Endothelial cell of umbilical vein (primary cell): ENCODE measurements at regions not wholly inside any gene's neighbourhood (a gene's known extent, or its start where the extent isn't known, plus 50 kb on each side); places are given as distances from the start of the nearest gene placed in this dataset.

Experiments used
- BruUV-seq: library from RNA; stranded (reverse); fragments of 400-500 nt; replicated peaks from 2 replicates; lab custom pipeline; 2021; lab: Mats Ljungman, UMichigan
- CTCF ChIA-PET: fragments of 300-600, 350-600 bp; sonication (Branson Sonifier 250); formaldehyde crosslinking; loops from one replicate; lab custom pipeline; 2021; ENCODE audit warnings: antibody characterized with exemption, inconsistent platforms; lab: Charles Lee
- POLR2A ChIA-PET: fragments of 300-600, 350-600 bp; sonication (Branson Sonifier 250); formaldehyde crosslinking; loops from one replicate; lab custom pipeline; 2021; ENCODE audit warnings: antibody characterized with exemption, inconsistent platforms; lab: Charles Lee
- DNase-seq: peaks from one replicate; pipeline ENCODE4 v3.0.0-alpha.2; 2011; ENCODE audit warnings: low read depth, low spot score
- FAIRE-seq: peaks from 2 replicates; lab custom pipeline; 2011; peaks lifted over from hg19 to GRCh38; lab: Jason Lieb, UNC
- H2AFZ ChIP-seq: 2 replicates; pipeline ENCODE4 v1.6.0; 2012; ENCODE audit warnings: low read depth, low read length, control low read depth, inconsistent platforms
- H3K27ac ChIP-seq: 2 replicates; pipeline ENCODE4 v1.5.1; 2011; ENCODE audit warnings: low read depth, mild to moderate bottlenecking, control low read depth, low read length, moderate library complexity; ENCODE audit not compliant: insufficient read depth
- H3K27me3 ChIP-seq, 2 experiments: 2 replicates each; pipeline versions ENCODE4 v1.6.0 to v1.6.1; 2011; ENCODE audit warnings: low read length in 2 of 2, mixed read lengths in 1 of 2; ENCODE audit not compliant: control insufficient read depth in 2 of 2, insufficient read depth in 2 of 2
- H3K36me3 ChIP-seq, 2 experiments: 2 replicates in 1 of 2; 3 replicates in 1 of 2; pipeline ENCODE4 v1.5.1; 2011; ENCODE audit warnings: low read length in 2 of 2, mild to moderate bottlenecking in 1 of 2, moderate library complexity in 1 of 2; ENCODE audit not compliant: control insufficient read depth in 2 of 2, insufficient read depth in 2 of 2; ENCODE audit errors: extremely low read depth in 1 of 2
- H3K4me1 ChIP-seq: 3 replicates; pipeline ENCODE4 v1.5.1; 2011; ENCODE audit warnings: mild to moderate bottlenecking, low read length; ENCODE audit not compliant: control insufficient read depth, insufficient read depth; ENCODE audit errors: extremely low read depth
- H3K4me2 ChIP-seq: 2 replicates; pipeline ENCODE4 v1.6.1; 2011; ENCODE audit warnings: low read length, control low read depth, mixed read lengths; ENCODE audit not compliant: insufficient read depth
- H3K4me3 ChIP-seq, 3 experiments: fragments of 200-600 bp in 1 of 3; sonication (generic), shearing (Covaris generic) in 1 of 3; replicated peaks in 1 of 3; 2 replicates each; pipeline ENCODE4 v1.5.1; 2011 to 2016; ENCODE audit warnings: control low read depth in 3 of 3, low read length in 3 of 3, mild to moderate bottlenecking in 2 of 3, inconsistent platforms in 1 of 3, low read depth in 1 of 3, moderate library complexity in 1 of 3; ENCODE audit not compliant: insufficient read depth in 1 of 3
- H3K79me2 ChIP-seq: 2 replicates; pipeline ENCODE4 v1.6.0; 2012; ENCODE audit warnings: low read length, inconsistent platforms; ENCODE audit not compliant: control insufficient read depth, insufficient read depth
- H3K9ac ChIP-seq: replicated peaks from 2 replicates; pipeline ENCODE3; 2011; ENCODE audit warnings: low read length, control low read depth; ENCODE audit not compliant: insufficient read depth; ENCODE audit errors: extremely low read depth
- H3K9me1 ChIP-seq: replicated peaks from 3 replicates; pipeline ENCODE4 v1.6.0; 2011; ENCODE audit warnings: mild to moderate bottlenecking, low read length; ENCODE audit not compliant: control insufficient read depth, insufficient read depth; ENCODE audit errors: extremely low read depth
- H3K9me3 ChIP-seq: replicated peaks from 2 replicates; pipeline ENCODE4 v1.5.1; 2012; ENCODE audit warnings: low read length, inconsistent platforms; ENCODE audit not compliant: control insufficient read depth, insufficient read depth
- H4K20me1 ChIP-seq: replicated peaks from 2 replicates; pipeline ENCODE3; 2011; ENCODE audit warnings: mild to moderate bottlenecking, low read length; ENCODE audit not compliant: control insufficient read depth, insufficient read depth; ENCODE audit errors: extremely low read depth
- CTCF ChIP-seq, 2 donors: IDR thresholded peaks; 1 replicate in 1 of 2; 2 replicates in 1 of 2; pipeline ENCODE4 v1.5.1; 2011; ENCODE audit warnings: low read length in 2 of 2, mild to moderate bottlenecking in 2 of 2, moderate library complexity in 2 of 2, control low read depth in 1 of 2, inconsistent platforms in 1 of 2, low read depth in 1 of 2; ENCODE audit not compliant: insufficient read depth in 1 of 2; ENCODE audit errors: extremely low read depth in 1 of 2
- EZH2 ChIP-seq: IDR thresholded peaks from 2 replicates; pipeline ENCODE4 v1.6.1; 2012; ENCODE audit warnings: borderline replicate concordance, low read depth, mild to moderate bottlenecking, moderate library complexity, low read length, inconsistent platforms; ENCODE audit not compliant: severe bottlenecking
- FOS ChIP-seq: IDR thresholded peaks from 2 replicates; pipeline ENCODE4 v1.6.1; 2011; ENCODE audit warnings: mild to moderate bottlenecking, low read length, moderate library complexity, borderline replicate concordance; ENCODE audit not compliant: insufficient read depth
- GATA2 ChIP-seq: IDR thresholded peaks from 2 replicates; pipeline ENCODE4 v1.7.0; 2011; ENCODE audit warnings: low read depth, mild to moderate bottlenecking, moderate library complexity, mixed read lengths, low read length; ENCODE audit not compliant: insufficient read length, insufficient read depth
- JUN ChIP-seq: IDR thresholded peaks from 2 replicates; pipeline ENCODE4 v1.6.1; 2011; ENCODE audit warnings: borderline replicate concordance, low read depth; ENCODE audit not compliant: insufficient read length, insufficient read depth
- MAX ChIP-seq: IDR thresholded peaks from 2 replicates; pipeline ENCODE4 v1.6.1; 2011; ENCODE audit not compliant: insufficient read depth, insufficient read length
- MYC ChIP-seq: IDR thresholded peaks from one replicate; pipeline ENCODE4 v1.6.1; 2011; ENCODE audit warnings: mild to moderate bottlenecking, low read depth, low read length
- POLR2A ChIP-seq: IDR thresholded peaks from 2 replicates; pipeline ENCODE4 v1.6.1; 2012; ENCODE audit warnings: low read depth, mild to moderate bottlenecking, control low read depth, low read length
- POLR2AphosphoS5 ChIP-seq: IDR thresholded peaks from 2 replicates; pipeline ENCODE4 v1.6.1; 2012; ENCODE audit warnings: low read depth, mild to moderate bottlenecking, control low read depth, low read length, moderate library complexity; ENCODE audit not compliant: insufficient read depth
- dilution Hi-C: fragments of 300-500 bp; cut with MboI; formaldehyde crosslinking; loops from one replicate; pipeline ENCODE4 v1.15.0; 2019; ENCODE audit warnings: low sequenced_read_pairs; ENCODE audit not compliant: extremely low pct_ligation_motif_present
- intact Hi-C: fragments of 100-400 bp; cut with micrococcal nuclease; formaldehyde crosslinking; loops from one replicate; pipeline ENCODE4 v1.10.0; 2022

DNA sequence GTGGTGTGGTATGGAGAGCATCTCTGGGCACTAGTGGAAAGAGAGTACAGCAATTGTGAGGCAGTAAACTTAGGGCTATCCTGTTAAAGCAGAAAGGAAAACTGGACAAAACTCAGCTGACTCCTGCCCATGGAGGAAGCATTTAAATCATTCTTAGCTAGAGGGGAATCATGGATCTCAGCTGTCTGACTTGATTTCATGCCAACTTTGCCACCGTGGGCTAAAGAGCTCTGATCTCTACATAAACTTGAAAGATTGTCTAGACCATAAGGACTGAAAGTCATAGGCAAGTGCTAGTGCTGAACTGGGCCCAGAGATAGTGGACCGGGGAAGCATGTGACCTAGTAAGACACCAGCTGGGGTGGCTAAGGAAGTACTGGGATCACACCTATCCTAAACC is 651.8 kb downstream of the COL12A1 start:
- no peak for FAIRE-seq
- H3K4me2 ChIP-seq: no peak overlapping the region
- no peaks in the 10 kb centered on the region for H3K9me1 ChIP-seq
- intact Hi-C loops: no loop called here
- H3K27ac ChIP-seq: no peak overlapping the region
- H3K36me3 ChIP-seq: no peaks in the 10 kb centered on the region
- DNase-seq: no peak
- H3K79me2 ChIP-seq: no peaks in the 10 kb centered on the region
- H3K27me3 ChIP-seq: no peaks in the 10 kb centered on the region
- H3K4me3 ChIP-seq: no peak overlapping the region
- TF ChIP-seq POLR2AphosphoS5 (no peak), POLR2A (no peak)
- no peak overlapping the region for H2AFZ ChIP-seq
- CTCF ChIA-PET: interaction anchor here (0.9 kb wide), 1 partner anchor 9 kb away, joined by 3 read pairs; no protein-coding TSS in a partner anchor
- no peaks in the 10 kb centered on the region for H3K4me1 ChIP-seq
- no TSS peak for BruUV-seq
- H3K9me3 ChIP-seq: no peaks in the 10 kb centered on the region
- no peaks in the 10 kb centered on the region for H4K20me1 ChIP-seq
- POLR2A ChIA-PET: no interaction called here
- H3K9ac ChIP-seq: no peak overlapping the region
- dilution Hi-C loops: no loop called here

DNA sequence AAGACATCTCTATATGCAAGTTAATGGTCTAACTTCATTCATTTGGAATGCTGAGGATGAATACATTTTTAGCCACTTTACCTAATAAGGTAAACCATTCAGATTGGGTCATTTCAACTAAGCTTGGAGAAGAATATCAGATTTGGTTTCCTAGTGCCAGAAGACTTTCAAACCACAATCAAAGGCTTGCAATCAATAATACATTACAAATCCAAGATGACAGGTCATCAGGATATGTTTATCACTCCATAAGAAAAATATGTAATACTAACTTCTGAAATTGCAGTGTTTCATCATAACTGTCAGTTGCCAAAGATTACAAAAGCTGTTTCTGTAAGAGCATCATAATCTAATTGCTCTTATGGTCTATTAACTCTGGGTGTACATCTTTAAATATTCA is 654.0 kb downstream of the COL12A1 start:
- H3K27ac ChIP-seq: no peak overlapping the region
- H3K4me1 ChIP-seq: no peaks in the 10 kb centered on the region
- ChIA-PET POLR2A (no interaction called here), CTCF (no interaction called here)
- no peaks in the 10 kb centered on the region for H3K9me1 ChIP-seq
- H2AFZ ChIP-seq: no peak overlapping the region
- H3K4me3 ChIP-seq: no peak overlapping the region
- H3K27me3 ChIP-seq: no peaks in the 10 kb centered on the region
- H4K20me1 ChIP-seq: no peaks in the 10 kb centered on the region
- dilution Hi-C loops: no loop called here
- H3K4me2 ChIP-seq: no peak overlapping the region
- FAIRE-seq (no peak), DNase-seq (no peak)
- no TSS peak for BruUV-seq
- intact Hi-C loops: no loop called here
- no peaks in the 10 kb centered on the region for H3K79me2 ChIP-seq
- H3K9ac ChIP-seq: no peak overlapping the region
- TF ChIP-seq MAX: no peak
- TF ChIP-seq POLR2A: no peak
- TF ChIP-seq JUN: no peak
- TF ChIP-seq EZH2: no peak
- TF ChIP-seq FOS: no peak
- TF ChIP-seq GATA2: no peak
- TF ChIP-seq MYC: no peak
- no peak for TF ChIP-seq CTCF (IDR thresholded peaks at IDR 0.05; ENCODE audit: extremely low read depth in 1 of 2, insufficient read depth in 1 of 2, low read depth in 1 of 2, low read length in 2 of 2)
- no peak for TF ChIP-seq POLR2AphosphoS5
- no peaks in the 10 kb centered on the region for H3K36me3 ChIP-seq
- no peaks in the 10 kb centered on the region for H3K9me3 ChIP-seq
